HepG2 (cell line): ENCODE measurements at regions not wholly inside any gene's neighbourhood (a gene's known extent, or its start where the extent isn't known, plus 50 kb on each side); places are given as distances from the start of the nearest gene placed in this dataset.

Experiments
- ATAC-seq: fragments of 200-7000 bp; cut with Tn5 transposase; 3 replicates; pipeline ENCODE4 v1.9.1; 2020; ENCODE audit warnings: mild to moderate bottlenecking, moderate library complexity
- BruUV-seq: library from RNA; stranded (reverse); fragments of 400-500 nt; replicated peaks from 2 replicates; lab custom pipeline; 2021; lab: Mats Ljungman, UMichigan
- CTCF ChIA-PET: fragments of 300-600 bp; formaldehyde crosslinking; extraction: SDS; loops from one replicate; lab custom pipeline; 2021; ENCODE audit warnings: low total read pairs, inconsistent platforms, low intra/inter-chr PET ratio; lab: Yijun Ruan, JAX
- POLR2A ChIA-PET: fragments of 350-600 bp; sonication (Branson Sonifier 250); formaldehyde crosslinking; loops from one replicate; lab custom pipeline; 2020; ENCODE audit warnings: antibody characterized with exemption, inconsistent platforms; lab: Yijun Ruan, JAX
- DNase-seq: peaks from one replicate; pipeline ENCODE4 v3.0.0-alpha.2; 2015; ENCODE audit warnings: low spot score
- FAIRE-seq: peaks from 3 replicates; lab custom pipeline; 2011; peaks lifted over from hg19 to GRCh38; lab: Jason Lieb, UNC
- H2AFZ ChIP-seq: one replicate; pipeline ENCODE4 v1.6.1; 2011; ENCODE audit warnings: low read length, inconsistent platforms
- H3K27ac ChIP-seq: fragments of 300-600 bp; 3 replicates; pipeline ENCODE4 v1.8.0; 2011; ENCODE audit warnings: mixed run types, mild to moderate bottlenecking, mixed read lengths, low read length, inconsistent platforms; ENCODE audit not compliant: insufficient read depth; ENCODE audit errors: extremely low read length
- H3K27me3 ChIP-seq, 2 experiments: fragments of 200-600 bp in 1 of 2; 2 replicates in 1 of 2; 3 replicates in 1 of 2; pipeline versions ENCODE4 v1.6.0 to v1.8.0; 2011; ENCODE audit warnings: low read length in 2 of 2, mild to moderate bottlenecking in 2 of 2, moderate library complexity in 2 of 2, inconsistent platforms in 1 of 2; ENCODE audit not compliant: insufficient read depth in 2 of 2, control insufficient read depth in 1 of 2
- H3K36me3 ChIP-seq, 2 experiments: fragments of 200-600 bp in 1 of 2; replicated peaks in 1 of 2; 2 replicates in 1 of 2; 3 replicates in 1 of 2; pipeline versions ENCODE4 v1.5.1 to v1.8.0; 2011; ENCODE audit warnings: low read length in 2 of 2, inconsistent platforms in 1 of 2; ENCODE audit not compliant: insufficient read depth in 2 of 2, control insufficient read depth in 1 of 2
- H3K4me1 ChIP-seq: 2 replicates; pipeline ENCODE4 v1.5.1; 2012; ENCODE audit warnings: low read length, inconsistent platforms; ENCODE audit not compliant: insufficient read depth
- H3K4me2 ChIP-seq: 2 replicates; pipeline ENCODE4 v1.6.0; 2011; ENCODE audit warnings: low read depth, low read length, inconsistent platforms
- H3K4me3 ChIP-seq, 3 experiments: fragments of 200-600 bp in 1 of 3; sonication (generic), shearing (Covaris generic) in 1 of 3; replicated peaks in 1 of 3; 2 replicates each; pipeline ENCODE4 v1.5.1; 2011 to 2016; ENCODE audit warnings: low read length in 3 of 3, inconsistent platforms in 2 of 3, low read depth in 2 of 3, mild to moderate bottlenecking in 2 of 3, control low read depth in 1 of 3, mixed read lengths in 1 of 3; ENCODE audit not compliant: insufficient read depth in 1 of 3
- H3K79me2 ChIP-seq: one replicate; pipeline ENCODE4 v1.6.1; 2011; ENCODE audit warnings: low read length, inconsistent platforms; ENCODE audit not compliant: insufficient read depth
- H3K9ac ChIP-seq: 2 replicates; pipeline ENCODE4 v1.6.0; 2011; ENCODE audit warnings: mild to moderate bottlenecking, low read depth, low read length, inconsistent platforms; ENCODE audit not compliant: insufficient read depth
- H3K9me3 ChIP-seq: 2 replicates; pipeline ENCODE4 v1.5.1; 2012; ENCODE audit warnings: mild to moderate bottlenecking, low read length
- H4K20me1 ChIP-seq: 2 replicates; pipeline ENCODE4 v1.6.0; 2011; ENCODE audit warnings: inconsistent platforms, mild to moderate bottlenecking, low read length, moderate library complexity; ENCODE audit not compliant: insufficient read depth
- BRCA1 ChIP-seq: sonication (generic); formaldehyde crosslinking; IDR thresholded peaks from 2 replicates; pipeline ENCODE4 v1.4.0; 2020; ENCODE audit warnings: missing genetic modification reagents
- KLF15 ChIP-seq: sonication (generic); formaldehyde crosslinking; IDR thresholded peaks from 2 replicates; pipeline ENCODE4 v1.8.1; 2023; ENCODE audit warnings: borderline replicate concordance, mild to moderate bottlenecking, inconsistent platforms, missing genetic modification reagents, mixed read lengths
- MIER3 ChIP-seq: IDR thresholded peaks from 2 replicates; pipeline ENCODE4 v1.6.1; 2016; ENCODE audit warnings: missing compliant biosample characterization, borderline replicate concordance
- REL ChIP-seq: sonication (generic); formaldehyde crosslinking; conservative IDR thresholded peaks from 2 replicates; pipeline ENCODE4 v1.8.0; 2022; ENCODE audit warnings: mild to moderate bottlenecking, missing genetic modification reagents, moderate library complexity
- SOX6 ChIP-seq, 2 experiments: fragments of 450-650 bp in 1 of 2; sonication (generic) in 1 of 2; formaldehyde crosslinking in 1 of 2; IDR thresholded peaks; 2 replicates each; pipeline versions ENCODE4 v1.4.0 to v1.6.1; 2017 to 2020; ENCODE audit warnings: antibody characterized with exemption in 1 of 2, mild to moderate bottlenecking in 1 of 2, missing genetic modification reagents in 1 of 2
- TARDBP ChIP-seq: sonication (generic); formaldehyde crosslinking; IDR thresholded peaks from 2 replicates; pipeline ENCODE4 v1.8.0; 2022; ENCODE audit warnings: mild to moderate bottlenecking, missing genetic modification reagents
- ZNF20 ChIP-seq: sonication (generic); formaldehyde crosslinking; IDR thresholded peaks from 2 replicates; pipeline ENCODE4 v1.4.0; 2020; ENCODE audit warnings: mild to moderate bottlenecking, moderate library complexity, missing genetic modification reagents
- in situ Hi-C: cut with HindIII; loops from 2 replicates; pipeline ENCODE4 v1.10.0; 2017; ENCODE audit warnings: low pct_unique_long_range_greater_than_20kb; ENCODE audit not compliant: extremely low pct_ligation_motif_present
- intact Hi-C: fragments of 100-400 bp; cut with micrococcal nuclease; formaldehyde crosslinking; loops from one replicate; pipeline ENCODE4 v1.10.0; 2022; ENCODE audit not compliant: unreplicated experiment
- TF ChIP-seq, protein P1 (sequence below), 2 experiments: sonication (generic) in 1 of 2; formaldehyde crosslinking in 1 of 2; IDR thresholded peaks; 2 replicates each; pipeline versions ENCODE4 v1.6.1 to v1.9.0; 2014 to 2022; ENCODE audit warnings: antibody characterized with exemption in 1 of 2, borderline replicate concordance in 1 of 2, inconsistent platforms in 1 of 2, low read depth in 1 of 2, missing genetic modification reagents in 1 of 2
- TF ChIP-seq, protein P2 (sequence below): sonication (generic); formaldehyde crosslinking; IDR thresholded peaks from 2 replicates; pipeline ENCODE4 v1.8.0; 2022; ENCODE audit warnings: low read depth, missing genetic modification reagents
- TF ChIP-seq, protein P3 (sequence below): sonication (generic); formaldehyde crosslinking; IDR thresholded peaks from 2 replicates; pipeline ENCODE4 v1.5.0; 2020; ENCODE audit warnings: mild to moderate bottlenecking, missing genetic modification reagents, moderate library complexity

DNA sequence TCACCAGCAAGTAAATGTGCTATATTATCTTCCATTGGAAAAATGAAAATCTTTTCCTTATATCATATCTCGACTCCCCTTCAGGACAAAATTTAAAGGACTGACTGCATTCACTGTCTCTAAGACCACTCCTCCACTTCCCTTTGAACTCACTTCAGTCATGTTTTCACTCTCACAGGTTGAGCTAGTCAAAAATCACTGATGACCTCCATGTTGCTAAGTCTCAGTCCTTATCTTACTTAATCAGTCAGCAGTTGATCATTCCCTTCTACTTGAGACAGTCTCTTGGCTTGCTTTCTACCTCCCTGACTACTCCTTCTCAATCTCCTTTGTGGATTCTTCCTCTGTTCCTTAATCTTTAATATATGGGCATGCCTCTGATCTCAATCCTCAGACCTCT, 117.0 kb upstream of the LSM6 start (continued):
- TF ChIP-seq SOX6 (IDR thresholded peaks at IDR 0.05): no peak
- TF ChIP-seq SOX6 (CRISPR knock-in tag; IDR thresholded peaks at IDR 0.05): no peak
- no peak for TF ChIP-seq TARDBP (CRISPR knock-in tag)
- no peak for TF ChIP-seq ZNF20 (CRISPR knock-in tag)
- TF ChIP-seq KLF15: no peak
- TF ChIP-seq, protein P1, sequence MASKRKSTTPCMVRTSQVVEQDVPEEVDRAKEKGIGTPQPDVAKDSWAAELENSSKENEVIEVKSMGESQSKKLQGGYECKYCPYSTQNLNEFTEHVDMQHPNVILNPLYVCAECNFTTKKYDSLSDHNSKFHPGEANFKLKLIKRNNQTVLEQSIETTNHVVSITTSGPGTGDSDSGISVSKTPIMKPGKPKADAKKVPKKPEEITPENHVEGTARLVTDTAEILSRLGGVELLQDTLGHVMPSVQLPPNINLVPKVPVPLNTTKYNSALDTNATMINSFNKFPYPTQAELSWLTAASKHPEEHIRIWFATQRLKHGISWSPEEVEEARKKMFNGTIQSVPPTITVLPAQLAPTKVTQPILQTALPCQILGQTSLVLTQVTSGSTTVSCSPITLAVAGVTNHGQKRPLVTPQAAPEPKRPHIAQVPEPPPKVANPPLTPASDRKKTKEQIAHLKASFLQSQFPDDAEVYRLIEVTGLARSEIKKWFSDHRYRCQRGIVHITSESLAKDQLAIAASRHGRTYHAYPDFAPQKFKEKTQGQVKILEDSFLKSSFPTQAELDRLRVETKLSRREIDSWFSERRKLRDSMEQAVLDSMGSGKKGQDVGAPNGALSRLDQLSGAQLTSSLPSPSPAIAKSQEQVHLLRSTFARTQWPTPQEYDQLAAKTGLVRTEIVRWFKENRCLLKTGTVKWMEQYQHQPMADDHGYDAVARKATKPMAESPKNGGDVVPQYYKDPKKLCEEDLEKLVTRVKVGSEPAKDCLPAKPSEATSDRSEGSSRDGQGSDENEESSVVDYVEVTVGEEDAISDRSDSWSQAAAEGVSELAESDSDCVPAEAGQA (IDR thresholded peaks at IDR 0.05; ENCODE audit: low read depth): no peak
- TF ChIP-seq, protein P1 (CRISPR knock-in tag; IDR thresholded peaks at IDR 0.05; ENCODE audit: borderline replicate concordance): no peak
- TF ChIP-seq REL: no peak

DNA sequence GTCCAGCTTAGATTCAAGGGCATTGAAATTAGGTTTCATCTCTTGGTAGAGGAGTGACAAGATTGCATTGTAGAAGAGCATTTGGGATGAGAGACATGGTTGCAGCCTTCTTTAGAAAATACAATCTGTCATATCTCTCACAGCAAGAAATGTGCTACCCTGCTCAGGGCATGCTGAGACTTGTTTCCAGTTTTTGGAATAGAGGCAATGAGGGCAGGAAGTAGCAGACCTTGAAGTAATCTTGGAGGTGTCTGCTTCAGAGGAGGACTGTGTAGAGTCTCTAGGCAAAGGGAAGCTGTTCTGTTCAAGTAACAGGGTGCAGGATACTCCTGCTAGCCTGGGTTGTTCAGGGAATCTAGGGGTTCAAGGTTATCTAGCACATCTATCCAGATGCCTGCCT, 116.1 kb upstream of the ZNF827 start:
- Histone ChIP-seq H4K20me1 (no peaks in the 10 kb centered on the region), H3K27ac (no peak overlapping the region), H3K9ac (no peak overlapping the region), H3K4me1 (no peaks in the 10 kb centered on the region), H3K79me2 (no peaks in the 10 kb centered on the region), H3K27me3 (no peaks in the 10 kb centered on the region), H2AFZ (no peak overlapping the region), H3K9me3 (no peaks in the 10 kb centered on the region), H3K36me3 (no peaks in the 10 kb centered on the region), H3K4me2 (no peak overlapping the region), H3K4me3 (no peak overlapping the region)
- DNase-seq (no peak), FAIRE-seq (no peak), ATAC-seq (no peak)
- intact Hi-C loops: no loop called here
- BruUV-seq: no TSS peak
- ChIA-PET POLR2A (no interaction called here), CTCF (no interaction called here)
- in situ Hi-C loops: no loop called here
- no peak for TF ChIP-seq BRCA1 (CRISPR knock-in tag)
- no peak for TF ChIP-seq MIER3 (CRISPR knock-in tag)
- TF ChIP-seq, protein P2, sequence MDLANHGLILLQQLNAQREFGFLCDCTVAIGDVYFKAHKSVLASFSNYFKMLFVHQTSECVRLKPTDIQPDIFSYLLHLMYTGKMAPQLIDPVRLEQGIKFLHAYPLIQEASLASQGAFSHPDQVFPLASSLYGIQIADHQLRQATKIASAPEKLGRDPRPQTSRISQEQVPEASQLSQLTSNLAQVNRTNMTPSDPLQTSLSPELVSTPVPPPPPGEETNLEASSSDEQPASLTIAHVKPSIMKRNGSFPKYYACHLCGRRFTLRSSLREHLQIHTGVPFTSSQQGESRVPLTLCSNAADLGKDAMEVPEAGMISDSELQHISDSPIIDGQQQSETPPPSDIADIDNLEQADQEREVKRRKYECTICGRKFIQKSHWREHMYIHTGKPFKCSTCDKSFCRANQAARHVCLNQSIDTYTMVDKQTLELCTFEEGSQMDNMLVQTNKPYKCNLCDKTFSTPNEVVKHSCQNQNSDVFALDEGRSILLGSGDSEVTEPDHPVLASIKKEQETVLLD: no peak
- TF ChIP-seq, protein P3, sequence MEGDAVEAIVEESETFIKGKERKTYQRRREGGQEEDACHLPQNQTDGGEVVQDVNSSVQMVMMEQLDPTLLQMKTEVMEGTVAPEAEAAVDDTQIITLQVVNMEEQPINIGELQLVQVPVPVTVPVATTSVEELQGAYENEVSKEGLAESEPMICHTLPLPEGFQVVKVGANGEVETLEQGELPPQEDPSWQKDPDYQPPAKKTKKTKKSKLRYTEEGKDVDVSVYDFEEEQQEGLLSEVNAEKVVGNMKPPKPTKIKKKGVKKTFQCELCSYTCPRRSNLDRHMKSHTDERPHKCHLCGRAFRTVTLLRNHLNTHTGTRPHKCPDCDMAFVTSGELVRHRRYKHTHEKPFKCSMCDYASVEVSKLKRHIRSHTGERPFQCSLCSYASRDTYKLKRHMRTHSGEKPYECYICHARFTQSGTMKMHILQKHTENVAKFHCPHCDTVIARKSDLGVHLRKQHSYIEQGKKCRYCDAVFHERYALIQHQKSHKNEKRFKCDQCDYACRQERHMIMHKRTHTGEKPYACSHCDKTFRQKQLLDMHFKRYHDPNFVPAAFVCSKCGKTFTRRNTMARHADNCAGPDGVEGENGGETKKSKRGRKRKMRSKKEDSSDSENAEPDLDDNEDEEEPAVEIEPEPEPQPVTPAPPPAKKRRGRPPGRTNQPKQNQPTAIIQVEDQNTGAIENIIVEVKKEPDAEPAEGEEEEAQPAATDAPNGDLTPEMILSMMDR: no peak
